H9 (cell line): ENCODE measurements at regions not wholly inside any gene's neighbourhood (a gene's known extent, or its start where the extent isn't known, plus 50 kb on each side); places are given as distances from the start of the nearest gene placed in this dataset.
"Not testable (repeated sequence)": the region's sequence is repeated elsewhere in the genome, so short reads cannot be mapped to it uniquely, and the experiment has no call there.

Source experiments
- DNase-seq: peaks from one replicate; pipeline ENCODE4 v3.0.0-alpha.2; 2017
- H2AFZ ChIP-seq: one replicate; pipeline ENCODE4 v1.6.1; 2013; ENCODE audit warnings: mild to moderate bottlenecking, low read length, control low read depth, moderate library complexity
- H2AK5ac ChIP-seq: 2 replicates; pipeline ENCODE4 v1.6.1; 2013; ENCODE audit warnings: low read length, control low read depth, mixed read lengths; ENCODE audit not compliant: insufficient read length
- H2BK120ac ChIP-seq: one replicate; pipeline ENCODE4 v1.6.1; 2013; ENCODE audit warnings: low read depth, mild to moderate bottlenecking, low read length, control low read depth, inconsistent platforms; ENCODE audit not compliant: poor library complexity, severe bottlenecking
- H2BK12ac ChIP-seq: 2 replicates; pipeline ENCODE4 v1.6.1; 2013; ENCODE audit warnings: low read length, control low read depth, mixed read lengths, low read depth; ENCODE audit not compliant: insufficient read length
- H2BK15ac ChIP-seq: 2 replicates; pipeline ENCODE4 v1.6.1; 2013; ENCODE audit warnings: low read depth, low read length, control low read depth
- H2BK20ac ChIP-seq: one replicate; pipeline ENCODE4 v1.6.1; 2013; ENCODE audit warnings: low read depth, mild to moderate bottlenecking, low read length, control low read depth, inconsistent platforms; ENCODE audit not compliant: poor library complexity, severe bottlenecking
- H2BK5ac ChIP-seq: 2 replicates; pipeline ENCODE4 v1.6.1; 2013; ENCODE audit warnings: low read length, control low read depth, mixed read lengths; ENCODE audit not compliant: insufficient read length
- H3K14ac ChIP-seq: 2 replicates; pipeline ENCODE4 v1.6.1; 2013; ENCODE audit warnings: low read length, control low read depth; ENCODE audit not compliant: insufficient read depth
- H3K18ac ChIP-seq: 2 replicates; pipeline ENCODE4 v1.6.1; 2013; ENCODE audit warnings: low read depth, mild to moderate bottlenecking, mixed read lengths, low read length, control low read depth; ENCODE audit not compliant: insufficient read length
- H3K23ac ChIP-seq: 2 replicates; pipeline ENCODE4 v1.6.1; 2013; ENCODE audit warnings: low read length, control low read depth, mixed read lengths, low read depth; ENCODE audit not compliant: insufficient read length
- H3K23me2 ChIP-seq: 2 replicates; pipeline ENCODE4 v1.6.1; 2013; ENCODE audit warnings: low read depth, mild to moderate bottlenecking, mixed read lengths, low read length, control low read depth; ENCODE audit not compliant: insufficient read length, poor library complexity, severe bottlenecking
- H3K27ac ChIP-seq: 2 replicates; pipeline ENCODE4 v1.5.1; 2013; ENCODE audit warnings: low read length, control low read depth, mixed read lengths, low read depth; ENCODE audit not compliant: insufficient read length
- H3K27me3 ChIP-seq: 2 replicates; pipeline ENCODE4 v1.6.1; 2013; ENCODE audit warnings: low read length, control low read depth, inconsistent platforms; ENCODE audit not compliant: insufficient read depth
- H3K4ac ChIP-seq: 2 replicates; pipeline ENCODE4 v1.6.1; 2013; ENCODE audit warnings: low read depth, mild to moderate bottlenecking, control low read depth, inconsistent platforms, low read length, moderate library complexity
- H3K4me1 ChIP-seq: 2 replicates; pipeline ENCODE4 v1.6.1; 2013; ENCODE audit warnings: low read length, control low read depth, inconsistent platforms; ENCODE audit not compliant: insufficient read depth
- H3K4me2 ChIP-seq: 2 replicates; pipeline ENCODE4 v1.6.1; 2013; ENCODE audit warnings: low read length, control low read depth, mixed read lengths; ENCODE audit not compliant: insufficient read length, insufficient read depth
- H3K56ac ChIP-seq: 2 replicates; pipeline ENCODE4 v1.6.1; 2013; ENCODE audit warnings: low read depth, mild to moderate bottlenecking, mixed read lengths, low read length, control low read depth; ENCODE audit not compliant: insufficient read length
- H3K79me1 ChIP-seq: 2 replicates; pipeline ENCODE4 v1.6.1; 2013; ENCODE audit warnings: low read depth, mild to moderate bottlenecking, moderate library complexity, low read length, control low read depth, inconsistent platforms; ENCODE audit not compliant: insufficient read depth, poor library complexity, severe bottlenecking
- H3K79me2 ChIP-seq: 2 replicates; pipeline ENCODE4 v1.6.1; 2013; ENCODE audit warnings: low read length, control low read depth, inconsistent platforms; ENCODE audit not compliant: insufficient read depth
- H3K9ac ChIP-seq: 2 replicates; pipeline ENCODE4 v1.6.1; 2013; ENCODE audit warnings: low read length, control low read depth, mixed read lengths; ENCODE audit not compliant: insufficient read length; ENCODE audit errors: extremely low read depth
- H3K9me3 ChIP-seq: one replicate; pipeline ENCODE4 v1.6.1; 2013; ENCODE audit warnings: low read depth, low read length, inconsistent platforms; ENCODE audit not compliant: control insufficient read depth
- H3T11ph ChIP-seq: one replicate; pipeline ENCODE4 v1.6.1; 2013; ENCODE audit warnings: mild to moderate bottlenecking, low read length, control low read depth, inconsistent platforms
- H4K20me1 ChIP-seq: one replicate; pipeline ENCODE4 v1.6.1; 2013; ENCODE audit not compliant: control insufficient read depth, insufficient read length, insufficient read depth
- H4K5ac ChIP-seq: 2 replicates; pipeline ENCODE4 v1.6.1; 2013; ENCODE audit warnings: low read depth, mild to moderate bottlenecking, mixed read lengths, low read length, control low read depth; ENCODE audit not compliant: insufficient read length
- H4K8ac ChIP-seq: replicated peaks from 2 replicates; pipeline ENCODE4 v1.6.1; 2013; ENCODE audit warnings: low read length, control low read depth, mixed read lengths, low read depth; ENCODE audit not compliant: insufficient read length
- H4K91ac ChIP-seq: 2 replicates; pipeline ENCODE4 v1.6.1; 2013; ENCODE audit warnings: low read depth, mild to moderate bottlenecking, moderate library complexity, mixed read lengths, low read length, control low read depth; ENCODE audit not compliant: insufficient read length
- H3K27ac Mint-ChIP-seq, 3 experiments: 2 replicates in 2 of 3; 3 replicates in 1 of 3; pipeline ENCODE4 v1.8.0; 2020 to 2021; ENCODE audit warnings: mixed read lengths in 3 of 3, mild to moderate bottlenecking in 1 of 3, moderate library complexity in 1 of 3
- H3K27me3 Mint-ChIP-seq: 2 replicates; pipeline ENCODE4 v1.8.0; 2021; ENCODE audit warnings: low read depth, mild to moderate bottlenecking, moderate library complexity, mixed read lengths
- H3K36me3 Mint-ChIP-seq, 3 experiments: 2 replicates in 2 of 3; 3 replicates in 1 of 3; pipeline ENCODE4 v1.8.0; 2020 to 2021; ENCODE audit warnings: low read depth in 3 of 3, mixed read lengths in 3 of 3; ENCODE audit not compliant: insufficient read depth in 1 of 3
- H3K4me1 Mint-ChIP-seq, 2 experiments: 2 replicates each; pipeline ENCODE4 v1.8.0; 2020; ENCODE audit warnings: mixed read lengths in 2 of 2
- H3K4me3 Mint-ChIP-seq, 2 experiments: 2 replicates in 1 of 2; 3 replicates in 1 of 2; pipeline ENCODE4 v1.8.0; 2020 to 2021; ENCODE audit warnings: mild to moderate bottlenecking in 2 of 2, mixed read lengths in 2 of 2, moderate library complexity in 1 of 2
- H3K9me3 Mint-ChIP-seq, 2 experiments: 2 replicates in 1 of 2; 3 replicates in 1 of 2; pipeline ENCODE4 v1.8.0; 2020; ENCODE audit warnings: mild to moderate bottlenecking in 2 of 2, mixed read lengths in 2 of 2, moderate library complexity in 1 of 2
- WGBS: extraction: QIAGEN DNeasy Blood & Tissue Kit; methylation state at CpG from one replicate; pipeline ENCODE4 v1.1.7; 2013; ENCODE audit warnings: missing lambda C conversion rate, low lambda C conversion rate, mixed read lengths; ENCODE audit not compliant: insufficient read length; ENCODE audit errors: extremely low coverage; 5-methylcytosine and 5-hydroxymethylcytosine counted together
- TF ChIP-seq, protein P1 (sequence below): fragments of 200-600 bp; sonication (generic); conservative IDR thresholded peaks from 3 replicates; pipeline ENCODE4 v1.8.0; 2021; ENCODE audit warnings: antibody characterized with exemption, mild to moderate bottlenecking

DNA sequence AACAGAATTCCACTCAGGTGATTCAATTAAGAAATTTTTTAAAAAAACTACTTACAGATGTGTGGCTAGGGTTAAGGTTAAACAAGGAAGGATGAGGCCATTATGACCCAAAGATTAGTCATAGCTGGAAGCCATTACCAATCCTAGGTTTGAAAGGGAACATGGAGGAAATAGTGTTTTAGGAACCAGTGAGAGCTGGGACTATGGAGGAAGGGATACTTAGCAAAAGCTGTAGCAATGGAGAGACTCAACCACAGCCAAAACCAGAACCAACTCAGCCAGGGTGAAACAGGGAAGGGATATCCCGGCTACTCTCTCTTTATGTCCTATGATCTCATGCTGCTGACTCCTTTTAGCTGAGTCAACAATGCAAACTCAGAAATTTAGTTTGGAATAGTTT, 148.6 kb upstream of the CNKSR2 start:
- Histone ChIP-seq H3K9ac (no peak overlapping the region), H4K91ac (no peak overlapping the region), H4K5ac (no peak overlapping the region), H2AK5ac (no peak overlapping the region), H2BK20ac (no peak overlapping the region), H3K4ac (no peak overlapping the region), H4K8ac (no peak overlapping the region), H3K23me2 (no peaks in the 10 kb centered on the region), H3T11ph (no peak overlapping the region), H3K79me1 (no peaks in the 10 kb centered on the region), H4K20me1 (no peaks in the 10 kb centered on the region), H2BK12ac (no peak overlapping the region), H3K79me2 (no peaks in the 10 kb centered on the region), H2BK120ac (no peak overlapping the region), H3K27me3 (no peaks in the 10 kb centered on the region), H3K14ac (no peak overlapping the region), H3K18ac (no peak overlapping the region), H3K23ac (no peak overlapping the region), H2BK5ac (no peak overlapping the region), H2BK15ac (no peak overlapping the region), H3K27ac (no peak overlapping the region), H3K56ac (no peak overlapping the region), H3K4me1 (no peaks in the 10 kb centered on the region), H3K4me2 (no peak overlapping the region), H3K9me3 (peaks cover 9% of the 10 kb centered on the region), H2AFZ (no peak overlapping the region)
- DNase-seq = no peak
- no peaks in the 10 kb centered on the region for H3K4me1 Mint-ChIP-seq
- no peak overlapping the region for H3K27ac Mint-ChIP-seq
- no peak overlapping the region for H3K4me3 Mint-ChIP-seq
- WGBS = no CpG with 5 or more reads among the region's 1 CpG
- TF ChIP-seq, protein P1, sequence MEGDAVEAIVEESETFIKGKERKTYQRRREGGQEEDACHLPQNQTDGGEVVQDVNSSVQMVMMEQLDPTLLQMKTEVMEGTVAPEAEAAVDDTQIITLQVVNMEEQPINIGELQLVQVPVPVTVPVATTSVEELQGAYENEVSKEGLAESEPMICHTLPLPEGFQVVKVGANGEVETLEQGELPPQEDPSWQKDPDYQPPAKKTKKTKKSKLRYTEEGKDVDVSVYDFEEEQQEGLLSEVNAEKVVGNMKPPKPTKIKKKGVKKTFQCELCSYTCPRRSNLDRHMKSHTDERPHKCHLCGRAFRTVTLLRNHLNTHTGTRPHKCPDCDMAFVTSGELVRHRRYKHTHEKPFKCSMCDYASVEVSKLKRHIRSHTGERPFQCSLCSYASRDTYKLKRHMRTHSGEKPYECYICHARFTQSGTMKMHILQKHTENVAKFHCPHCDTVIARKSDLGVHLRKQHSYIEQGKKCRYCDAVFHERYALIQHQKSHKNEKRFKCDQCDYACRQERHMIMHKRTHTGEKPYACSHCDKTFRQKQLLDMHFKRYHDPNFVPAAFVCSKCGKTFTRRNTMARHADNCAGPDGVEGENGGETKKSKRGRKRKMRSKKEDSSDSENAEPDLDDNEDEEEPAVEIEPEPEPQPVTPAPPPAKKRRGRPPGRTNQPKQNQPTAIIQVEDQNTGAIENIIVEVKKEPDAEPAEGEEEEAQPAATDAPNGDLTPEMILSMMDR = no peak
- peaks cover 0 to 7% (median 3%) of the 10 kb centered on the region in 3 experiments; a peak in 4 of 7 replicates for H3K36me3 Mint-ChIP-seq
- no peaks in the 10 kb centered on the region for H3K27me3 Mint-ChIP-seq
- peaks cover 5 to 63% of the 10 kb centered on the region in 2 experiments; a peak in 4 of 5 replicates for H3K9me3 Mint-ChIP-seq

DNA sequence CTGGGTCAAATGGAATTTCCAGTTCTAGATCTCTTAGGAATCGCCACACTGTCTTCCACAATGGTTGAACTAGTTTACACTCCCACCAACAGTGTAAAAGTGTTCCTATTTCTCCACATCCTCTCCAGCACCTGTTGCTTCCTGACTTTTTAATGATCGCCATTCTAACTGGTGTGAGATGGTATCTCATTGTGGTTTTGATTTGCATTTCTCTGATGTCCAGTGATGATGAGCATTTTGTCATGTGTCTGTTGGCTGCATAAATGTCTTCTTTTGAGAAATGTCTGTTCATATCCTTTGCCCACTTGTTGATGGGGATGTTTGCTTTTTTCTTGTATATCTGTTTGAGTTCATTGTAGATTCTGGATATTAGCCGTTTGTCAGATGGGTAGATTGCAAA, 145.2 kb upstream of the CNKSR2 start:
- H4K8ac ChIP-seq, H3K23me2 ChIP-seq, H3K23ac ChIP-seq, H3K4me3 Mint-ChIP-seq, H3K14ac ChIP-seq, H3K79me1 ChIP-seq, H2BK15ac ChIP-seq, H3K4me2 ChIP-seq, H2BK120ac ChIP-seq, H3K36me3 Mint-ChIP-seq, H3K27ac Mint-ChIP-seq, H2BK20ac ChIP-seq, DNase-seq, H3K27me3 ChIP-seq, H2BK5ac ChIP-seq, H3K4ac ChIP-seq, H3K27ac ChIP-seq, H3K4me1 Mint-ChIP-seq, H3T11ph ChIP-seq, H2AFZ ChIP-seq, H3K4me1 ChIP-seq, H4K5ac ChIP-seq, H2AK5ac ChIP-seq, H3K27me3 Mint-ChIP-seq, H3K79me2 ChIP-seq, H4K91ac ChIP-seq, H2BK12ac ChIP-seq, H3K56ac ChIP-seq, H4K20me1 ChIP-seq, H3K18ac ChIP-seq, H3K9ac ChIP-seq: not testable (repeated sequence)
- H3K9me3 ChIP-seq = peaks cover 13% of the 10 kb centered on the region
- no CpG with 5 or more reads among the region's 3 CpGs for WGBS
- peaks cover 8 to 55% of the 10 kb centered on the region in 2 experiments; a peak in 4 of 5 replicates for H3K9me3 Mint-ChIP-seq
